SK-N-SH (cell line): ENCODE measurements at regions not wholly inside any gene's neighbourhood (a gene's known extent, or its start where the extent isn't known, plus 50 kb on each side); places are given as distances from the start of the nearest gene placed in this dataset.

Experiments
- CTCF ChIA-PET: fragments of 300-600, 350-600 bp; formaldehyde crosslinking; extraction: SDS; loops from one replicate; lab custom pipeline; 2021; lab: Yijun Ruan, JAX
- POLR2A ChIA-PET: fragments of 350-600 bp; sonication (Branson Sonifier 250); formaldehyde crosslinking; extraction: SDS; loops from one replicate; lab custom pipeline; 2020; ENCODE audit warnings: antibody characterized with exemption, inconsistent platforms; lab: Yijun Ruan, JAX
- DNase-seq: peaks from one replicate; pipeline ENCODE4 v3.0.0; 2012
- H2AFZ ChIP-seq: fragments of 200-600 bp; sonication (generic); 2 replicates; pipeline ENCODE4 v1.8.1; 2016; ENCODE audit warnings: antibody characterized with exemption, mild to moderate bottlenecking, low read depth
- H3F3A ChIP-seq: fragments of 200-600 bp; sonication (generic); replicated peaks from 2 replicates; pipeline ENCODE3; 2016; ENCODE audit warnings: antibody characterized with exemption, mild to moderate bottlenecking; ENCODE audit not compliant: insufficient read depth
- H3K27ac ChIP-seq, 2 experiments: fragments of 200-500 bp in 1 of 2; fragments of 200-600 bp in 1 of 2; sonication (Bioruptor generic) in 1 of 2; sonication (generic), shearing (Covaris generic) in 1 of 2; 2 replicates each; pipeline versions ENCODE4 v1.5.1 to v1.6.1; 2014 to 2016; ENCODE audit warnings: low read depth in 2 of 2, inconsistent platforms in 1 of 2, low read length in 1 of 2, mild to moderate bottlenecking in 1 of 2, mixed read lengths in 1 of 2
- H3K27me3 ChIP-seq: fragments of 200-600 bp; sonication (generic), shearing (Covaris generic); 2 replicates; pipeline ENCODE4 v1.6.1; 2016; ENCODE audit warnings: mixed run types; ENCODE audit not compliant: insufficient read depth
- H3K36me3 ChIP-seq, 2 experiments: fragments of 200-500 bp in 1 of 2; fragments of 200-600 bp in 1 of 2; sonication (Bioruptor generic) in 1 of 2; sonication (generic) in 1 of 2; replicated peaks in 1 of 2; 2 replicates each; pipeline versions ENCODE3 to v1.5.1; 2014 to 2016; ENCODE audit warnings: low read length in 1 of 2, mild to moderate bottlenecking in 1 of 2; ENCODE audit not compliant: insufficient read depth in 2 of 2, control insufficient read depth in 1 of 2
- H3K4me1 ChIP-seq, 2 experiments: fragments of 200-500 bp in 1 of 2; fragments of 200-600 bp in 1 of 2; sonication (Bioruptor generic) in 1 of 2; sonication (generic), shearing (Covaris generic) in 1 of 2; 2 replicates each; pipeline versions ENCODE4 v1.5.1 to v1.6.1; 2014 to 2016; ENCODE audit warnings: low read depth in 1 of 2, low read length in 1 of 2, mixed run types in 1 of 2; ENCODE audit not compliant: insufficient read depth in 2 of 2, control insufficient read depth in 1 of 2
- H3K4me2 ChIP-seq: fragments of 200-600 bp; sonication (generic), shearing (Covaris generic); 2 replicates; pipeline ENCODE4 v1.6.1; 2017; ENCODE audit warnings: mixed run types
- H3K4me3 ChIP-seq, 2 experiments: fragments of 200-500 bp in 1 of 2; fragments of 200-600 bp in 1 of 2; sonication (Bioruptor generic) in 1 of 2; sonication (generic), shearing (Covaris generic) in 1 of 2; 2 replicates each; pipeline versions ENCODE4 v1.5.1 to v1.8.1; 2014 to 2016; ENCODE audit warnings: low read depth in 2 of 2, inconsistent platforms in 1 of 2, low read length in 1 of 2, mild to moderate bottlenecking in 1 of 2, mixed read lengths in 1 of 2, moderate library complexity in 1 of 2
- H3K79me2 ChIP-seq: fragments of 200-600 bp; sonication (generic); 2 replicates; pipeline ENCODE4 v1.8.1; 2017; ENCODE audit warnings: mild to moderate bottlenecking; ENCODE audit not compliant: insufficient read depth
- H3K9ac ChIP-seq: fragments of 200-600 bp; sonication (generic); 2 replicates; pipeline ENCODE4 v1.6.1; 2017; ENCODE audit warnings: mixed run types
- H3K9me2 ChIP-seq: fragments of 200-600 bp; sonication (generic); 2 replicates; pipeline ENCODE4 v1.6.1; 2017; ENCODE audit warnings: mixed run types
- H3K9me3 ChIP-seq: fragments of 200-600 bp; sonication (generic); 2 replicates; pipeline ENCODE4 v1.6.1; 2017; ENCODE audit warnings: mixed run types, mild to moderate bottlenecking, moderate library complexity
- H4K20me1 ChIP-seq: fragments of 200-600 bp; sonication (generic); 2 replicates; pipeline ENCODE4 v1.6.1; 2017; ENCODE audit warnings: mild to moderate bottlenecking, mixed run types; ENCODE audit not compliant: insufficient read depth
- CHD2 ChIP-seq: fragments of 150-350 bp; IDR thresholded peaks from 2 replicates; pipeline ENCODE4 v1.6.1; 2018; ENCODE audit warnings: low read length; ENCODE audit not compliant: partially characterized antibody
- ELF1 ChIP-seq: IDR thresholded peaks from 2 replicates; pipeline ENCODE4 v1.4.0; 2012
- EP300 ChIP-seq, 2 experiments: IDR thresholded peaks; 2 replicates each; pipeline versions ENCODE4 v1.4.0 to v1.6.1; 2012; ENCODE audit warnings: borderline replicate concordance in 1 of 2, low read depth in 1 of 2, low read length in 1 of 2
- EZH2phosphoT487 ChIP-seq: fragments of 200-600 bp; sonication (generic); IDR thresholded peaks from 2 replicates; pipeline ENCODE4 v1.6.1; 2017; ENCODE audit warnings: low read depth, mixed run types, mild to moderate bottlenecking, antibody characterized with exemption, moderate library complexity, borderline replicate concordance
- FOXM1 ChIP-seq: IDR thresholded peaks from 2 replicates; pipeline ENCODE4 v1.4.0; 2012; ENCODE audit warnings: low read depth, mild to moderate bottlenecking
- GABPA ChIP-seq: IDR thresholded peaks from 2 replicates; pipeline ENCODE4 v1.4.0; 2012; ENCODE audit warnings: low read depth, mild to moderate bottlenecking
- GATA2 ChIP-seq: sonication (generic); formaldehyde crosslinking; IDR thresholded peaks from 2 replicates; pipeline ENCODE4 v1.5.0; 2020; ENCODE audit warnings: mild to moderate bottlenecking, missing genetic modification reagents
- JUND ChIP-seq: IDR thresholded peaks from 2 replicates; pipeline ENCODE4 v1.4.0; 2012
- NFIC ChIP-seq: IDR thresholded peaks from 2 replicates; pipeline ENCODE4 v1.4.0; 2012; ENCODE audit warnings: borderline replicate concordance
- POLR2AphosphoS5 ChIP-seq: IDR thresholded peaks from 2 replicates; pipeline ENCODE4 v1.6.1; 2012; ENCODE audit warnings: low read depth, low read length
- RAD21 ChIP-seq: IDR thresholded peaks from 2 replicates; pipeline ENCODE4 v1.6.1; 2012; ENCODE audit warnings: mild to moderate bottlenecking, low read length
- RCOR1 ChIP-seq: fragments of 150-350 bp; IDR thresholded peaks from 2 replicates; pipeline ENCODE4 v1.6.1; 2017; ENCODE audit warnings: antibody characterized with exemption, low read length
- TCF12 ChIP-seq: IDR thresholded peaks from 2 replicates; pipeline ENCODE4 v1.4.0; 2012
- WGBS: methylation state at CpG from one replicate; pipeline ENCODE4 v1.1.6; 2017; ENCODE audit warnings: low lambda C conversion rate; 5-methylcytosine and 5-hydroxymethylcytosine counted together
- TF ChIP-seq, protein P1 (sequence below): IDR thresholded peaks from 2 replicates; pipeline ENCODE4 v1.4.0; 2012; ENCODE audit warnings: low read depth, borderline replicate concordance
- TF ChIP-seq, protein P2 (sequence below): fragments of 150-350 bp; IDR thresholded peaks from 2 replicates; pipeline ENCODE4 v1.6.1; 2017; ENCODE audit warnings: antibody characterized with exemption, low read length, low read depth, borderline replicate concordance
- TF ChIP-seq, protein P3 (sequence below): fragments of 200-600 bp; sonication (generic); IDR thresholded peaks from 2 replicates; pipeline ENCODE4 v1.6.1; 2017; ENCODE audit warnings: antibody characterized with exemption, mild to moderate bottlenecking, moderate library complexity
- TF ChIP-seq, protein P4 (sequence below): IDR thresholded peaks from 2 replicates; pipeline ENCODE4 v1.6.1; 2012; ENCODE audit warnings: mild to moderate bottlenecking, low read depth, low read length, moderate library complexity
- TF ChIP-seq, protein P5 (sequence below): IDR thresholded peaks from 2 replicates; pipeline ENCODE4 v1.4.0; 2012; ENCODE audit warnings: low read depth

DNA sequence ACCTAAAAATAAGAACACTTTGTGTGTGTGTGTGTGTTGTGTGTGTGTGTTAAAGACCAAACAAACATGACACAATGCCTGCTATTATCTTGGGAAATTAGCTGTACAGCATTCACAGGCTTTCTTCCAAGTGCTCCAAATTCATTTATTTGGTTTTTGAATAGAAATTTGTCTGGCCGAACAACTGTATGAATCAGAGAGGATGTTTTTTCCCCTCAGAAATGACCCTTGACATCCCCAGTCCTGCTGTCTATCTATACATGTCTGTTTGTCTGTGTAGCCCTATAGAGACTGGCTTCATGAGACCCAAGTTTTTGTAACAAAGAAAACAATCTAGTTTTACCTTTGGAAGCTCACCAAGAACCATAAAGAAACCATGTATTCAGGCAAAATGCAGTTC lies 549.8 kb downstream of the NSUN3 start:
- Histone ChIP-seq H3K4me3 (no peak overlapping the region), H3F3A (no peaks in the 10 kb centered on the region)

More for the DNA sequence above, 549.8 kb downstream of the NSUN3 start:
- H3K79me2 ChIP-seq = no peaks in the 10 kb centered on the region
- H4K20me1 ChIP-seq = no peaks in the 10 kb centered on the region
- TF ChIP-seq ELF1 = no peak
- TF ChIP-seq JUND = no peak
- TF ChIP-seq CHD2 = no peak
- TF ChIP-seq RCOR1 = no peak
- TF ChIP-seq EP300 (IDR thresholded peaks at IDR 0.05; ENCODE audit: borderline replicate concordance in 1 of 2, low read depth in 1 of 2, low read length in 1 of 2) = no peak
- TF ChIP-seq NFIC = no peak
- no peak for TF ChIP-seq GATA2 (CRISPR knock-in tag)
- TF ChIP-seq POLR2AphosphoS5 = no peak
- TF ChIP-seq, protein P1, sequence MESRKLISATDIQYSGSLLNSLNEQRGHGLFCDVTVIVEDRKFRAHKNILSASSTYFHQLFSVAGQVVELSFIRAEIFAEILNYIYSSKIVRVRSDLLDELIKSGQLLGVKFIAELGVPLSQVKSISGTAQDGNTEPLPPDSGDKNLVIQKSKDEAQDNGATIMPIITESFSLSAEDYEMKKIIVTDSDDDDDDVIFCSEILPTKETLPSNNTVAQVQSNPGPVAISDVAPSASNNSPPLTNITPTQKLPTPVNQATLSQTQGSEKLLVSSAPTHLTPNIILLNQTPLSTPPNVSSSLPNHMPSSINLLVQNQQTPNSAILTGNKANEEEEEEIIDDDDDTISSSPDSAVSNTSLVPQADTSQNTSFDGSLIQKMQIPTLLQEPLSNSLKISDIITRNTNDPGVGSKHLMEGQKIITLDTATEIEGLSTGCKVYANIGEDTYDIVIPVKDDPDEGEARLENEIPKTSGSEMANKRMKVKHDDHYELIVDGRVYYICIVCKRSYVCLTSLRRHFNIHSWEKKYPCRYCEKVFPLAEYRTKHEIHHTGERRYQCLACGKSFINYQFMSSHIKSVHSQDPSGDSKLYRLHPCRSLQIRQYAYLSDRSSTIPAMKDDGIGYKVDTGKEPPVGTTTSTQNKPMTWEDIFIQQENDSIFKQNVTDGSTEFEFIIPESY = no peak
- TF ChIP-seq, protein P2, sequence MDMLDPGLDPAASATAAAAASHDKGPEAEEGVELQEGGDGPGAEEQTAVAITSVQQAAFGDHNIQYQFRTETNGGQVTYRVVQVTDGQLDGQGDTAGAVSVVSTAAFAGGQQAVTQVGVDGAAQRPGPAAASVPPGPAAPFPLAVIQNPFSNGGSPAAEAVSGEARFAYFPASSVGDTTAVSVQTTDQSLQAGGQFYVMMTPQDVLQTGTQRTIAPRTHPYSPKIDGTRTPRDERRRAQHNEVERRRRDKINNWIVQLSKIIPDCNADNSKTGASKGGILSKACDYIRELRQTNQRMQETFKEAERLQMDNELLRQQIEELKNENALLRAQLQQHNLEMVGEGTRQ = no peak
- TF ChIP-seq, protein P3, sequence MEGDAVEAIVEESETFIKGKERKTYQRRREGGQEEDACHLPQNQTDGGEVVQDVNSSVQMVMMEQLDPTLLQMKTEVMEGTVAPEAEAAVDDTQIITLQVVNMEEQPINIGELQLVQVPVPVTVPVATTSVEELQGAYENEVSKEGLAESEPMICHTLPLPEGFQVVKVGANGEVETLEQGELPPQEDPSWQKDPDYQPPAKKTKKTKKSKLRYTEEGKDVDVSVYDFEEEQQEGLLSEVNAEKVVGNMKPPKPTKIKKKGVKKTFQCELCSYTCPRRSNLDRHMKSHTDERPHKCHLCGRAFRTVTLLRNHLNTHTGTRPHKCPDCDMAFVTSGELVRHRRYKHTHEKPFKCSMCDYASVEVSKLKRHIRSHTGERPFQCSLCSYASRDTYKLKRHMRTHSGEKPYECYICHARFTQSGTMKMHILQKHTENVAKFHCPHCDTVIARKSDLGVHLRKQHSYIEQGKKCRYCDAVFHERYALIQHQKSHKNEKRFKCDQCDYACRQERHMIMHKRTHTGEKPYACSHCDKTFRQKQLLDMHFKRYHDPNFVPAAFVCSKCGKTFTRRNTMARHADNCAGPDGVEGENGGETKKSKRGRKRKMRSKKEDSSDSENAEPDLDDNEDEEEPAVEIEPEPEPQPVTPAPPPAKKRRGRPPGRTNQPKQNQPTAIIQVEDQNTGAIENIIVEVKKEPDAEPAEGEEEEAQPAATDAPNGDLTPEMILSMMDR = no peak
- TF ChIP-seq FOXM1 = no peak
- TF ChIP-seq GABPA = no peak
- TF ChIP-seq, protein P4, sequence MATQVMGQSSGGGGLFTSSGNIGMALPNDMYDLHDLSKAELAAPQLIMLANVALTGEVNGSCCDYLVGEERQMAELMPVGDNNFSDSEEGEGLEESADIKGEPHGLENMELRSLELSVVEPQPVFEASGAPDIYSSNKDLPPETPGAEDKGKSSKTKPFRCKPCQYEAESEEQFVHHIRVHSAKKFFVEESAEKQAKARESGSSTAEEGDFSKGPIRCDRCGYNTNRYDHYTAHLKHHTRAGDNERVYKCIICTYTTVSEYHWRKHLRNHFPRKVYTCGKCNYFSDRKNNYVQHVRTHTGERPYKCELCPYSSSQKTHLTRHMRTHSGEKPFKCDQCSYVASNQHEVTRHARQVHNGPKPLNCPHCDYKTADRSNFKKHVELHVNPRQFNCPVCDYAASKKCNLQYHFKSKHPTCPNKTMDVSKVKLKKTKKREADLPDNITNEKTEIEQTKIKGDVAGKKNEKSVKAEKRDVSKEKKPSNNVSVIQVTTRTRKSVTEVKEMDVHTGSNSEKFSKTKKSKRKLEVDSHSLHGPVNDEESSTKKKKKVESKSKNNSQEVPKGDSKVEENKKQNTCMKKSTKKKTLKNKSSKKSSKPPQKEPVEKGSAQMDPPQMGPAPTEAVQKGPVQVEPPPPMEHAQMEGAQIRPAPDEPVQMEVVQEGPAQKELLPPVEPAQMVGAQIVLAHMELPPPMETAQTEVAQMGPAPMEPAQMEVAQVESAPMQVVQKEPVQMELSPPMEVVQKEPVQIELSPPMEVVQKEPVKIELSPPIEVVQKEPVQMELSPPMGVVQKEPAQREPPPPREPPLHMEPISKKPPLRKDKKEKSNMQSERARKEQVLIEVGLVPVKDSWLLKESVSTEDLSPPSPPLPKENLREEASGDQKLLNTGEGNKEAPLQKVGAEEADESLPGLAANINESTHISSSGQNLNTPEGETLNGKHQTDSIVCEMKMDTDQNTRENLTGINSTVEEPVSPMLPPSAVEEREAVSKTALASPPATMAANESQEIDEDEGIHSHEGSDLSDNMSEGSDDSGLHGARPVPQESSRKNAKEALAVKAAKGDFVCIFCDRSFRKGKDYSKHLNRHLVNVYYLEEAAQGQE = no peak
- TF ChIP-seq EZH2phosphoT487 = no peak
- no peak for TF ChIP-seq TCF12
- TF ChIP-seq RAD21 = no peak
- TF ChIP-seq, protein P5, sequence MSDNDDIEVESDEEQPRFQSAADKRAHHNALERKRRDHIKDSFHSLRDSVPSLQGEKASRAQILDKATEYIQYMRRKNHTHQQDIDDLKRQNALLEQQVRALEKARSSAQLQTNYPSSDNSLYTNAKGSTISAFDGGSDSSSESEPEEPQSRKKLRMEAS = no peak
- TF ChIP-seq, all 33 proteins: peak for 0
- 69% methylated on average over 1 of the region's 1 CpG for WGBS
- Histone ChIP-seq H3K36me3 (no peaks in the 10 kb centered on the region), H3K4me1 (no peaks in the 10 kb centered on the region), H3K9me3 (no peaks in the 10 kb centered on the region), H3K9ac (no peak overlapping the region), H3K4me2 (no peak overlapping the region), H3K27ac (no peak overlapping the region), H3K9me2 (no peaks in the 10 kb centered on the region), H2AFZ (no peak overlapping the region), H3K27me3 (no peaks in the 10 kb centered on the region)
- no peak for DNase-seq
- ChIA-PET CTCF (no interaction called here), POLR2A (no interaction called here)
